HG03342 (cell line): ENCODE measurements at regions not wholly inside any gene's neighbourhood (a gene's known extent, or its start where the extent isn't known, plus 50 kb on each side); places are given as distances from the start of the nearest gene placed in this dataset.

Experiments used
- ATAC-seq: cut with Tn5 transposase; IDR thresholded peaks from one replicate; pipeline ENCODE4 v1.9.1; 2021; ENCODE audit warnings: mild to moderate bottlenecking, moderate library complexity; ENCODE audit not compliant: unreplicated experiment

DNA sequence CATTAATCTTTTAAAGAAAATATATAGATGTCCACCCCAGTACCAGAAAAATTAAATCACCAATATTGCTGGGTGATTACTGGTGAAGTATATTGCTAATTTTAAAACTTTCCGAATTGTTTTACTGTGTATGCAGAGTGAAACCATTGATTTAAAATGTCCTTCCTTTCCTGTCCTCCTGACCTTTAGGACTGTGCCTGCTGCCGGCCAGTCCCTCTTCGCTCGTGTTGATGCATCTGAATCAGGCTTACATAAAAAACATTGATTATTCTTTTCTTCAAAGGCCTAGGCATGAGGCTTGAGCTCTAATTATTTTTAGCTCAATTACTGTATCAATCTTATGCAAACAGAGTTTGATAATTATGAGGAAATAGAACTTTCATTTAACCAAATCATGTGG lies 1128.1 kb downstream of the BRINP3 start:
- no peak for ATAC-seq

DNA sequence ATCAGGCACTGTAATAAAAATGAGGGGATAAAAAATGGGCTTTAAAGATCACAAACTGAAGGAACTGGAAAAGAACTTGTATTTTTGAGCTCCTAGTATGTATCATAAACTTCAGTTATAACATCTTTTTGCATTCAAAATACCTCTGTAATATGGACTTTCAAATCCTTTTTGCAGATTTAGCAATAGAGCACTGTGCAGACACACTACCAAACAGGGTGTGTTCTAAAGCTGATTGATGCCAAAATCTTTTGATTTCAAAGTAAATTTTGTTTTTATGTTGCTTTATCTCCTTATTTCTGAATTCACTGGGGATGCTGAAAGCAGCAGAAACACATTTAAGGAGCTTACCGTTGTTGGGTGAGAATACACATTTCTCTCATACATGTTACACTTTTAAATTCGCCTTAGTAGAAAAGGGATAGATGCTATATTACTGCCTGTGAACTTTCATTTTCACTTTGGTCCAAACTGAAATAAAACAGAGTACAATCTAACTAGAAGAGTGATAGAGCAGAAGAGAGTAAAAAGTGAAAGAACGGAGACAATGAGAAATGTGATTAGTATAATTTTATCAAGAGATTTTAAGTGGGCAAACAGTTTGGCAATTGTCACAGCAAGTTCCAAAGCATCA lies 1126.6 kb downstream of the BRINP3 start:
- ATAC-seq: no peak

DNA sequence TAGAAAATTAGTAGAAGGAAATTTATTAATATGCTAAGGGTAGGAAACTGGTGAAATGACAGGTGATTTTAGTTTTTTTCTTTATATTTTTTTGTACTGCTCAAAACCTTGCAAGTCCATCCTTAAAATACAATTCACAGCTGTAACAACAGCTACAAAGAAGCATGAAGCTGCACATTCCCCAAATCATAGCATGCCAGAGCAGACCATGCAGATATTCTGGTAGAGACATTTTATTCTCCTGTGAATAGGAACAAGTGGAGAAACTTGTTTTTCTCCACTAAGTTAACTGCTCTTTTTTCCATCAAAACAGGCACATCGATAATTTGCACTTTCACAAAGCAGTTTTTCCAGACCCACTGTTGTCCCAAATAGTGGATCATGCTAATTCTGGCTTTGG lies 1125.7 kb downstream of the BRINP3 start:
- ATAC-seq: no peak

DNA sequence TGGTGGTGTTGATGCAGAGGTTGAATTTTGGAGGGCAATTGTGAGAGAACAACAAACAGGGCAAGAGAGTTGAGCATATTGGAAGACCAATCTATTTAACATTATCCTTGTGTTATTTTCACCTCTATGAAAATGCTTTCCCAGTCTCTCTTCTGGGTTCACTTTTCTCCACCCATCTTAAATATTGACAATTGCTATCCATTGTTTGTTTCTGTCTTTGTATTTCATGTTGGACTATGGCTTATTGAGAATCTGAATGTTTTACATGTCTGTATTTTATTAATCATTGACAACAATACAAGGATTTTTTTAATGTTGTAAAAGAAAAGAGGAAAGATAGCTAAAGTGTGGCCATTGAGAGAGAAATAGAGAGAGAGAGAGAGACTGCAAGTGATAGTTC lies 1121.5 kb downstream of the BRINP3 start:
- no peak for ATAC-seq

DNA sequence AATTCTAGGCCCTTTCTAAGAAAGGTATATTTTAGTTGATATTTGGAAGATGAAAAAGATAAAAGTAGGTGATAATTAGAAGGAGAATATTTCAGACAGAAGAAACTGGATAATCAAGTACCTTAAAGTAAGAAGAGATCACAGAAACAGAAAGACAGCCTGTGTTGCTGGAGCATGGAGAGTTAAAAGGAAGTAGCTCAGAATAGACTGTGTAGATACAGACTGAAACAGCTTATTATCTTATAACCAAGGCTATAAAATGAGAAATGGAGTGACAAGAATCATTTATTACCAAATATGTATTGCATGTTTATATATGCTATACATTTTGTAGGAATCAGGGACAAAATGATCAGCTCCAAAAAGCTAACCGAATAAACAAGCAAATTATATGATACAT lies 1120.3 kb downstream of the BRINP3 start:
- no peak for ATAC-seq

DNA sequence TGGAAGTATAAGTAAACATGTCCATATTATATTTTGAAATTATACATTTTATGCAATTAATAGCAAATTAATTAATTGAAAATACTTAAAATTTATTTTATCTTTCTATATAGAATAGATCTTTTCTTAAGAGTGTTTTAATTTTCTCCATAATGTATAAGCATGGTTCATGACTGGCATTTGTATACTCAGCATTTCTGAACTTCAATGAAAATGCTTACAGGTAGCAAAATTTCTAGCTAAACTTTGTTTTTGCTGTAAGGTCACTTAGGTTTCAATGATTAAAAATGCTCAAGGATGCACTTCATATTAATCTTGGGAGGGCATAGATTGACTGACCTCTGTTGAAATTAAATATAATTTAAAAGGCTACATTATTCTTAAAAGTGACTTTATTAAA lies 1108.1 kb downstream of the BRINP3 start:
- ATAC-seq: no peak

DNA sequence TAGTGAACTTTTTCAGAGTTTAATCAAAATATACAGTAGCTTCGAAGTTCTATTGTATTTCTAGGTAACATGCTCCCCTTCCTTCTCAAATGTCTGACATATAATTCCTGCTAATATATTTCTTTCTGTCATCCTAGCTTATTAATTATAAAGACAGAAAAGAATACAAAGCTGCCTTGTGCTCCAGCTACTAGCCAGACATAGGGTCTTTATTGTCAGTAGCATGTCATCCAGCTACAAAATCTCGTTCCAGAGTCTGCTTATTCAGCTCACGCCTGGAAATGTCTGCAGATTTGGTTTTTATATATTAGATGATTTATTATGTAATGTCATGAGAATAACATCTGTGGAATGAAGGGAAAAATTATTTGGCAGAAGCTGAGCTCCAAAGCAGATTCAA lies 1102.8 kb downstream of the BRINP3 start:
- no peak for ATAC-seq

DNA sequence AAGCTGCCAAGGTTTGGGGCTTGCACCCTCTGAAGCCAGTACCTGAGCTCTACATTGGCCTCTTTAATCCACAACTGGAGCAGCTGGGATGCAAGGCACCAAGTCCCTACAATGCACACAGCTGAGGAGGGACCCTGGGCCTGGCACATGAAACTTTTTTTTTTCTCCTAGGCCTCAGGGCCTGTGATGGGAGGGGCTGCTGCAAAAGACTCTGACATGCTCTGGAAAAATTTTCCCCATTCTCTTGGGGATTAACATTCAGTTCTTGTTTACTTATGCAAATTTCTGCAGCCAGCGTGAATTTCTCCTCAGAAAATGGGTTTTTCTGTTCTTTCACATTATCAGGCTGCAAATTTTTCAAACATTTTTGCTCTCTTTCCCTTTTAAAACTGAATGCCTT lies 1072.2 kb downstream of the BRINP3 start:
- no peak for ATAC-seq

DNA sequence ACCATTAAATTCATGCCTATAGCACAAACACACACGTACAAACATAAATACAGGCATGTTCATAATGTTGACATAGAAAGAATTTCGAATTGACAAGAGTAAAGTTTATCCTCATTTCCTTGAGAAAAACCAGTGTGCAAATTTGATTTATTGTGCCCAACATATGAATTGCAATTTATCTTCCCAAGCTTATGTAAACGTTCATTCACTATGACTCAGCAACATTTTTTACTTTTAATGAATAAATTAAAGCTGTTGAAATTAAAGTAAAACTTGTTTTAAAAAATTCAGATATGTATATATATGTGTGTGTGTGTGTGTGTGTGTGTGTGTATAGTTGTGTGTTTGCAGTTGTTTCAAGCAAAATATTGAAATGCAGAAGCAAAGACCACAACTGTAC lies 1067.9 kb downstream of the BRINP3 start:
- ATAC-seq: no peak

DNA sequence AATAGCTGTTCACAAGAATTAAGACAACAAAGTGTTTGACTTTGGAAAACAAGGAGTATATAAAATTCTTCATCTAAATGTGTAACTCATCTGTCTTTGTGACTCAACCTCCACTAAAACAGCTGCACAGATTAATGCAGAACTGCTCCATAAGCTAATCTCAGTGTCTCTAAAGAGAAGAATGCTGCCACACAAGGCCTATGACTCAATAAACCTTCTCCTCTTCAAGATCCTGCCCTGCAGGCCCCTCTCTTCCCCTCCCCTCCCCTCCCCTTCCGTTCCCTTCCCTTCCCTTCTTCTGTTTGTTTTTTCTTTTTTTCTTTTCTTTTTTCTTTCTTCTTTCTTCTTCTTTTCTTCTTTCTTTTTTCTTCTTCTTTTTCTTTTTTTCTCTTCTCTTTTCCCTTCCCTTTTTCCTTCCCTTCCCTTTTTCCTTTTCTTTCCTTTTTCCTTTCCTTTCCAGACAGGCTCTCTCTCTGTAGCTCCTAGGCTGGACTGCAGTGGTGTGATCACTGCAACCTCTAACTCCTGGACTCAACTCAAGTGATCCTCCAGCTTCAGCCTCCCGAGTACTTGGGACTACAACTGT lies 1052.8 kb downstream of the BRINP3 start:
- ATAC-seq: no peak

DNA sequence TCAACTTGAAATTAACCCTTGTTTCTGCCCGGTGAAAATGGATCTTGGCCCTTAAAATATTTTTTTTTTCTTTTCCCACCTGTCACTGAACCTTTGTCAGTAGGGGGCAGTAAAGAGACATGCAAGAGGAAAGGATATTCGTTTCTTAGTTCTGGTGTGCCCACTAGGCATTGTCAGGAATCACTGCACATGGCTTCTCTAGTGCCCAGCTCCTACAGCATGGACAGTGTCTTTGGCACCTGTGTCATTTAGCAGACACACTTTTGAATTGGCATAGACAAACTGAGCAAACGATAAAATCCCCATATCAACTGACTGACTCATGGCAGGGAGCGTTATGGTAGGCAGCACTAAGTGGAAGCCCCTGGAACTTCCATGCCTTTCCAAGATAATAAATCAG lies 1048.1 kb downstream of the BRINP3 start:
- ATAC-seq: peak; percentile 59

DNA sequence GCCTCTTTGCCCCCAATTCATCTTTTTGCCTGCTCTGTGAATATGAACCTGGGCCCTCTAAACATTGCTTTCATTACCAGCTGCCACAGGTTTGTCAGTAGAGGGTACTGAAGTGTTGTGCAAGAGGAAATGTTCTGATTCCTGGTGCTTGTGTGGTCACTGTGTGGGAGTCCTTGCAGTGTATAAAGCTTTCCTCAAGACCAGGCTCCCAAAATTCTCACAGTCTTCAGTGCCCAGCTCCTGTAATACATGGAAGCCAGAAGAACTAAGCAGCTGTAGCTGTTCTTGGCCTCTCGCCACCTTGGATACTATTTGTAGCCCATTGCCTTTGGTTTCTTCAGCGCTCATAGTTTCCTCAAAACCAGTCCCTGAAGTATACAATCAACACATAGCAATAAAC lies 1046.2 kb downstream of the BRINP3 start:
- no peak for ATAC-seq

DNA sequence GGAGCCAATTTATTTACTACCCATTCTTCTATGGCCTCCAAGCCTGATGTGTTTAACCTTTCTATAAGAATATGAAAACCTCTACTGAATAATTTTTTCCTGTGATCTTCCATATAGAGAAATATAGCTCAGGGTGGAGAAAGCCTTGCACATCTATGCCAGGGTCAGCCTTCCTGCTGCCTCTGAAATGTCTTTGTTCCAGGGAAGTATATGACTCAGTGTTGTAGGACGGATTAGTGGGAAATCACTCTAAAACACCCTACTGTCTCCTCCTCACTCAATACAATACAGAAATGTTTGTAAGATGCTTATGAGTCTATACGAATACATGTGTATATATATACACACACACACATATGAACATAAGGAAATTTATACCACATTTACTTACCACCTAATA lies 1044.9 kb downstream of the BRINP3 start:
- ATAC-seq: no peak

DNA sequence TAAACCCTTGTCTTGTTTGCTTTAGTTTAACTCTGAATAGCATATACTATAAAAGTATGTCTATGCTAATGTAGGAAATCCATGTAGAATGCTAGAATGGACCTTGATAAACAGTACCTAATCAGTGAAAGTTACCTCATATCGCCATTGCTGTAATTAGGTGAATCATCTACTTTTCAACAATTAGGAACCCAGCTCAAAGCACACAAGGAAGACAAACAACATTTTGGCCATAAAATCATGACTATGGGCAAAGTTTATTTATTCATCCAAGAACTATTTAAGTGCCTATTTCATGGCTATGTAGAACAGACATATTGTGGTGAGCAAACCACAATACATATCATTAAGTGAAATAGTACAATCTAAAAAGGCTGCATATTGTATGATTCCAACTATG lies 1043.2 kb downstream of the BRINP3 start:
- ATAC-seq: no peak

DNA sequence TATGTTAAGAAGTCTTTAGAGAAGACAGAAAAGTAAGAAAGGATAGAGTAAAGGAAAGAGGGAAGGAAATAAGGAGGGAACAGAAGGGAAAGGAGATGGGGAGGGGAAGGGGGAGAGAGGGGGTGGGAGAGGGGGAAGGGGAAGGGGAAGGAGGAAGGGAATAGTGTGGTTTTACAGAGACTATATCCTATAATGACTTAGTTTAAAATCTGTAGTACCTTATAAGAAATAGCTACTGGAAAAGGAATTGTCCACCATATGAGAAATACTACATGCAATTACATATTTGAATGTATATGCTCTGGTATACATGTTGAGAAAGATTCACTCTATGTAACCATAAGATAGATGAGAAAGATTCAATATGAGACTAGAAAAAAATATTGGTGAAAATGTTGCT lies 1042.3 kb downstream of the BRINP3 start:
- no peak for ATAC-seq

DNA sequence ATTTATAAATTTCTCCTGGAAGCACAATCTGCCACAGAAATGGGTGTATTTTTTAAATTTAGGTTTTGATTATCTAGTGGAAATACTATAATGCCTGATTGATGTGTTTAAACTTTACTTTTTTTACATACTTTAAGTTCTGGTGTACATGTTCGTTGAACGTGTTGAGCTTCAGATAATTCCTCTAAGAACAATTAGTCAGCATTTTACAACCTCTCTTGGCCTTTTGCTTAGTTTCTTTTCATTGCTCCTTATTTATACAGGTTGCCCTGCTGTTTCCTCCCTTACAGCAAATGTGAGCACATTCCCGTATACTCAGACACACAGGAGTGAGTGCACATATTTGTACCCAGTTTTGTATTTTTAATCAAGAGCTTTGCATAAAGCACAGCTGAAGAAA lies 1038.9 kb downstream of the BRINP3 start:
- no peak for ATAC-seq

DNA sequence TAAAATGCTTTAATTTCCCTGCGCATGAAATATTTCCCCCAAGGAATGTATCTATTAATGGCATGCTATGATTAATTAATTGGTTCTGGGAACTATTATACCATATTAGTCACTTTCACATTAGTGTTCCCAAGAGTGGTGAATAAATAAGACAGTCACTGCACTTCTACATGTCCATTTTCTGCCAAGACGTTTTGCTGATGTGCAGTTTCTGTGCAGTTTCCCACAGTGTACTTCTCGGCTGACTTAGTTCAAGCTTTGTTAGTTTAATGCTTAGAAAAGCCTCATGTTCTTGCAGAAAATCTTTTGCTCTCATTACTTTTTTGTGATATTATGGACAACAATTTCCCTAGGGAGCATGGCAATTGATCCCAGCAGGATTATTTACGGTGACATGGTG lies 1014.5 kb downstream of the BRINP3 start:
- no peak for ATAC-seq

DNA sequence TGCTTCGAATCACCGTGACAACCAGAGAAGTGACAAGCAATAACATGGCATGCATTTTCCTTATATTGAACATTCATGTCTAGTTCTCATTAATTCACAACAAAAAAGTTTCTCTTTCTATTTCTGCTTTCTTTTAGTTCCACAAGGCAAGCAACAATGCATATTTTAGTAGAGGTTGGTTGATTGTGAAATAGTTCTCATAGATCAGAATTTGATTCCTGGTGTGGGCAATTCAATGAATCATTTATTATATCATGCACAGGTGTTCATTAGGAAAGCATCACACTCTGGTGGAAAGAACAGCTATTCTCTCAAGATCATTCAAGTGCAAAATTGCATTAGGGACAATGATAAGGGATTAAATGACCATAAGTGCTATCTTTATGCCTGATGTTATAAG lies 980.9 kb downstream of the BRINP3 start:
- no peak for ATAC-seq

DNA sequence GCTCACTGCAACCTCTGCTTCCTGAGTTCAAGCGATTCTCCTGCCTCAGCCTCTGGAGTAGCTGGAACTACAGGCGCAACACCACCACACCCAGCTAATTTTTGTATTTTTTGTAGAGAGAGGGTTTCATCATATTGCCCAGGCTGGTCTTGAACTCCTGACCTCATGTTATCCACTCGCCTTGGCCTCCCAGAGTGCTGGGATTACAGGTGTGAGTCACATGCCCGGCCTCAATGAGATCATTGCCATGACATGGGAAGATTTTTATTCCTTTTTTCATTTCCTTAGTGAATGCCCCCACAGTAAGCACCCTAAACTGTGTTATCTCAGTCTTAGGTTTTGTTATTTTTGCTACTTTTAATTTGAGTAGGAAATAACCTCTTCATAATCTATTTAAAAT lies 977.9 kb downstream of the BRINP3 start:
- ATAC-seq: no peak

DNA sequence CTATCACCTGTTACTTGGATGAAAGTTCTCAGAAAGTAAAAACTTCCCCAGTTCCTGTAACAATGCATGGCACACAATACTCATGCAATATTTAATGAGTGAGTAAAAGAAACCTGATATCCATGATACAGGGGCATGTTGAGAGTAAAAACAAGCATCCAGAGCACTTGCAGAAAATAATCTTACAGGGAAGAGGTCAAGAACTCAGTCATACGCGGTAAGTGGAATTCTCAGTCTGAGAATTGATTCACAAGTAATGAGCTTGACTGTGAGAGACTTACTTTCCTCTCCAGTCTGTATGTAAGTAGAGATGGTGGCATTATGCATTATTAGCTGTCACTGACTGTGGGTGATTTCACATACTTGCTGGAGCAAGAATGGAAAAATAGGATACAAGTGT lies 976.9 kb downstream of the BRINP3 start:
- ATAC-seq: no peak

DNA sequence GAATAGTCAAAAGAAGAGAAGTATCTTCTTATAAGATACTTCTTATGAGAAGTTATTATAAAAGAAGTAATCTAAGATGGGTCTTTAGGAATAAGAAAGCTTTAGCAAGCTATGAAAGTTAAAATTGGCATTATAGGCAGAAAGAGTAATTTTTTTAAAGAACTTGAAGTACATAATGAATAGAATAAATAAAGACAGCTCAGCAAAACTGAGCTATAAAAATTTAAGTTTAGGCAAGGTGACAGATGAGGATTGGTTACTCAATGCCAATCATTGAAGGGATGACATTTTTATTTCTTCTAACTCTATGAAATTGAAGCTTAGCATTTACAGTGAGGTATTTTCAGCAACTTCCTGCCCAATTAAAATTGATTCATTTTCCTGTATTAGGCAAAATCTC lies 966.8 kb downstream of the BRINP3 start:
- no peak for ATAC-seq

DNA sequence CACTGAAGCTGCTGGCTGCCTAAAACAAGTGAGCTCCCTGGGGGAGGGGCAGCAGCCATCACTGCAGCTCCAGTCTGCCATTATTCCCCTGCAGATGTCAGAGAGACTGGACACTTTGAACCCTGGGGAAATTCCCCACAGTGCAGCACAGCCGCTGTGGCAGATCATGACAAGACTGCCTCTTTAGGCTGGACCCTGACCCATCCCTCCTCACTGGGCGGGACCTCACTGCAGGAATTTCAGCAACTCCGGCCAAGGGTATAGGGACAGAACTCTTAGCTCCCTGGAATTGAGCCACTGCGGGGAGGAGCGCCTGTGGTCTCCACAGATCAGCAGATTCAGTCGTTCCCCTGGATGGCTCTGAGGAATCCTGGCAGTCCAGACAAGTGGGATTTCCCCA lies 964.6 kb downstream of the BRINP3 start:
- ATAC-seq: no peak

DNA sequence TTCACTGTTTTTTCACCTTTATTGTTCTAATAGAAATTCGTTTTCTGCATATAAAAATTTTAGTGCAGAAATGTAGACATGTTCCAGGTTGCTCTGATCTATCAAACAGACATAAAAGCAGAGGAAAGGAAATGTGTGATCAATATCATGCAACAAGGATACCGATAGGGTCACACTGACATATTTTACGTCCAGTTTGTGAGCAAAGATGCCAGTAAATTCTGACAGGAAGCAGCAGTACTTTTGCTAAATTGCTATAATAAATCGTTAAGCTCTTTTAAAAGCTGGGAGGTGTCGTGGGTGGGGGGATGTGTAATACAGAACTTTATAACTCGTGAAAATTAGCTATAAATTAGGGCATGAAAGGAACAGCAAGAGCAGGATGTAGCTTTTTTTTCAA lies 955.2 kb downstream of the BRINP3 start:
- no peak for ATAC-seq
